H1 (cell line): ENCODE measurements at regions not wholly inside any gene's neighbourhood (a gene's known extent, or its start where the extent isn't known, plus 50 kb on each side); places are given as distances from the start of the nearest gene placed in this dataset.

Experiments used
- HDAC2 ChIP-seq, 2 experiments: fragments of 300-600 bp in 1 of 2; sonication (generic) in 1 of 2; IDR thresholded peaks; 2 replicates each; pipeline ENCODE4 v1.6.1; 2011 to 2012; ENCODE audit warnings: low read depth in 2 of 2, low read length in 2 of 2, mild to moderate bottlenecking in 2 of 2, moderate library complexity in 2 of 2, borderline replicate concordance in 1 of 2, inconsistent platforms in 1 of 2

DNA sequence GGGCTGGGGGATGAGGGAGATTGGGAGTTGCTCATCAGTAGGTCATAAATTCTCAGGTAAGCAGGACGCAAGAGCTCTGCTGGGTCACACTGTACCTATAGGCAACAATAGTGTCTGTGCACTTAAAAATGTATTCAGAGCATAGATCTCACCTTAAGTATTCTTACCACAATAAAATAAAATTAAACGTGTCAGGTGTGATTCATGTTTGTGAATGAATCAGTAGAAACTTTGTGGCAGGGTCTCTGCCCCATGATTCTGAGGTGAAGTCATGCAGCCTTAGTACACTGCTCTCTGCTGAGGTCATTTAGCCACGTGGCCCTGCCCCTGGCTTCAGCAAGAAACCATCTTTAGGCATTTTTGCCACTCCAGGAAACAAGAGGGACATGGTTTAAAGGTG is 253.8 kb downstream of the FBXO15 start (continued):
- TF ChIP-seq HDAC2 (IDR thresholded peaks at IDR 0.05; ENCODE audit: borderline replicate concordance in 1 of 2, low read depth in 2 of 2, low read length in 2 of 2) = no peak
